ENCODE measurements at regions not wholly inside any gene's neighbourhood (a gene's known extent, or its start where the extent isn't known, plus 50 kb on each side); places are given as distances from the start of the nearest gene placed in this dataset.

GRCh38 chrX:13420545-13421183, 100.8 kb upstream of the ATXN3L start:
- no peak for TF ChIP-seq CTCF (conservative IDR thresholded peaks at IDR 0.05)
- TF ChIP-seq ZFX (IDR thresholded peaks at IDR 0.05), result no peak
